SK-N-SH treated with all-trans-retinoic acid at 6 μM for 48 hours (cell line): ENCODE measurements at regions not wholly inside any gene's neighbourhood (a gene's known extent, or its start where the extent isn't known, plus 50 kb on each side); places are given as distances from the start of the nearest gene placed in this dataset.

Experiments
- ATAC-seq: fragments of 200-7000 bp; cut with Tn5 transposase; 3 replicates; pipeline ENCODE4 v1.9.1; 2020; ENCODE audit warnings: mild to moderate bottlenecking, moderate library complexity
- ARNTL ChIP-seq: fragments of 450-650 bp; formaldehyde crosslinking; IDR thresholded peaks from 2 replicates; pipeline ENCODE4 v1.5.0; 2020; ENCODE audit warnings: low read depth, mild to moderate bottlenecking, moderate library complexity, borderline replicate concordance
- BACH2 ChIP-seq: fragments of 250-450 bp; sonication (Bioruptor Pico); IDR thresholded peaks from 2 replicates; pipeline ENCODE4 v1.9.0; 2021; ENCODE audit warnings: mild to moderate bottlenecking, borderline replicate concordance
- CSDC2 ChIP-seq: fragments of 250-450 bp; sonication (Bioruptor Pico); IDR thresholded peaks from 2 replicates; pipeline ENCODE4 v1.5.0; 2020; ENCODE audit warnings: mild to moderate bottlenecking, moderate library complexity
- CSRNP3 ChIP-seq: fragments of 250-450 bp; sonication (Bioruptor Pico); IDR thresholded peaks from 2 replicates; pipeline ENCODE4 v1.5.1; 2021; ENCODE audit warnings: mild to moderate bottlenecking, moderate library complexity
- ESRRG ChIP-seq: fragments of 250-450 bp; sonication (Bioruptor Pico); IDR thresholded peaks from 2 replicates; pipeline ENCODE4 v1.6.1; 2021; ENCODE audit warnings: mild to moderate bottlenecking
- GLIS3 ChIP-seq: fragments of 250-450 bp; sonication (Bioruptor Pico); IDR thresholded peaks from 2 replicates; pipeline ENCODE4 v1.5.0; 2020; ENCODE audit warnings: mild to moderate bottlenecking, moderate library complexity
- ISL1 ChIP-seq: fragments of 250-450 bp; sonication (Bioruptor Pico); IDR thresholded peaks from 2 replicates; pipeline ENCODE4 v2.1.2; 2022; ENCODE audit warnings: mild to moderate bottlenecking, moderate library complexity
- OSR1 ChIP-seq: fragments of 250-450 bp; sonication (Bioruptor Pico); IDR thresholded peaks from 2 replicates; pipeline ENCODE4 v1.8.0; 2022; ENCODE audit warnings: moderate library complexity, mild to moderate bottlenecking, inconsistent platforms
- PATZ1 ChIP-seq: fragments of 250-450 bp; sonication (Bioruptor Pico); IDR thresholded peaks from 2 replicates; pipeline ENCODE4 v1.8.0; 2020; ENCODE audit warnings: mild to moderate bottlenecking, moderate library complexity, borderline replicate concordance
- POU6F1 ChIP-seq: fragments of 250-450 bp; sonication (Bioruptor Pico); IDR thresholded peaks from 2 replicates; pipeline ENCODE4 v1.8.0; 2021; ENCODE audit warnings: low read depth, mild to moderate bottlenecking, moderate library complexity, borderline replicate concordance
- PPARA ChIP-seq: fragments of 250-450 bp; sonication (Bioruptor Pico); IDR thresholded peaks from 2 replicates; pipeline ENCODE4 v1.5.0; 2020; ENCODE audit warnings: mild to moderate bottlenecking, borderline replicate concordance
- RARB ChIP-seq: fragments of 250-450 bp; sonication (Bioruptor Pico); IDR thresholded peaks from 2 replicates; pipeline ENCODE4 v1.8.0; 2021; ENCODE audit warnings: mild to moderate bottlenecking, moderate library complexity
- SNAI2 ChIP-seq: fragments of 250-450 bp; sonication (Bioruptor Pico); IDR thresholded peaks from 2 replicates; pipeline ENCODE4 v1.5.0; 2020; ENCODE audit warnings: mild to moderate bottlenecking, moderate library complexity
- TCF4 ChIP-seq: fragments of 250-450 bp; sonication (Bioruptor Pico); IDR thresholded peaks from 2 replicates; pipeline ENCODE4 v1.8.0; 2021; ENCODE audit warnings: mild to moderate bottlenecking, moderate library complexity, borderline replicate concordance
- TOX ChIP-seq: fragments of 250-450 bp; sonication (Bioruptor Pico); IDR thresholded peaks from 2 replicates; pipeline ENCODE4 v1.8.0; 2021; ENCODE audit warnings: mild to moderate bottlenecking, moderate library complexity, borderline replicate concordance
- TSHZ2 ChIP-seq: fragments of 250-450 bp; sonication (Bioruptor Pico); IDR thresholded peaks from 2 replicates; pipeline ENCODE4 v1.5.0; 2020; ENCODE audit warnings: mild to moderate bottlenecking, moderate library complexity
- ZC3H10 ChIP-seq: fragments of 250-450 bp; sonication (Bioruptor Pico); IDR thresholded peaks from 2 replicates; pipeline ENCODE4 v1.5.1; 2021; ENCODE audit warnings: mild to moderate bottlenecking, moderate library complexity
- ZFP3 ChIP-seq: fragments of 250-450 bp; sonication (Bioruptor Pico); IDR thresholded peaks from 2 replicates; pipeline ENCODE4 v1.5.0; 2020; ENCODE audit warnings: mild to moderate bottlenecking, moderate library complexity
- ZFP30 ChIP-seq: fragments of 450-650 bp; formaldehyde crosslinking; IDR thresholded peaks from 2 replicates; pipeline ENCODE4 v1.5.0; 2022; ENCODE audit warnings: mild to moderate bottlenecking, moderate library complexity
- ZNF565 ChIP-seq: fragments of 450-650 bp; formaldehyde crosslinking; conservative IDR thresholded peaks from 2 replicates; pipeline ENCODE4 v1.5.0; 2020; ENCODE audit warnings: low read depth, mild to moderate bottlenecking, moderate library complexity
- ZNF70 ChIP-seq: fragments of 450-650 bp; formaldehyde crosslinking; IDR thresholded peaks from 2 replicates; pipeline ENCODE4 v1.5.0; 2020; ENCODE audit warnings: mild to moderate bottlenecking, moderate library complexity
- ZNF8 ChIP-seq: fragments of 450-650 bp; formaldehyde crosslinking; IDR thresholded peaks from 2 replicates; pipeline ENCODE4 v1.5.0; 2020; ENCODE audit warnings: mild to moderate bottlenecking, moderate library complexity
- TF ChIP-seq, protein P1 (sequence below): fragments of 250-450 bp; sonication (Bioruptor Pico); IDR thresholded peaks from 2 replicates; pipeline ENCODE4 v1.5.1; 2020; ENCODE audit warnings: low read depth, mild to moderate bottlenecking, moderate library complexity

GRCh38 chr3:13146643-13147143 lies 73.5 kb upstream of the IQSEC1 start:
- no peak for TF ChIP-seq OSR1 (CRISPR knock-in tag)
- no peak for TF ChIP-seq ARNTL
- TF ChIP-seq TCF4 (CRISPR knock-in tag): no peak
- TF ChIP-seq PATZ1 (CRISPR knock-in tag): no peak
- TF ChIP-seq RARB (CRISPR knock-in tag): no peak
- TF ChIP-seq PPARA (CRISPR knock-in tag): no peak
- no peak for TF ChIP-seq TOX (CRISPR knock-in tag)
- no peak for TF ChIP-seq BACH2
- TF ChIP-seq ISL1: no peak
- no peak for TF ChIP-seq SNAI2 (CRISPR knock-in tag)
- TF ChIP-seq ZNF565: no peak
- TF ChIP-seq TSHZ2: no peak
- no peak for TF ChIP-seq ESRRG (CRISPR knock-in tag)
- no peak for TF ChIP-seq ZFP30 (CRISPR knock-in tag)
- no peak for TF ChIP-seq ZC3H10 (CRISPR knock-in tag)
- TF ChIP-seq, protein P1, sequence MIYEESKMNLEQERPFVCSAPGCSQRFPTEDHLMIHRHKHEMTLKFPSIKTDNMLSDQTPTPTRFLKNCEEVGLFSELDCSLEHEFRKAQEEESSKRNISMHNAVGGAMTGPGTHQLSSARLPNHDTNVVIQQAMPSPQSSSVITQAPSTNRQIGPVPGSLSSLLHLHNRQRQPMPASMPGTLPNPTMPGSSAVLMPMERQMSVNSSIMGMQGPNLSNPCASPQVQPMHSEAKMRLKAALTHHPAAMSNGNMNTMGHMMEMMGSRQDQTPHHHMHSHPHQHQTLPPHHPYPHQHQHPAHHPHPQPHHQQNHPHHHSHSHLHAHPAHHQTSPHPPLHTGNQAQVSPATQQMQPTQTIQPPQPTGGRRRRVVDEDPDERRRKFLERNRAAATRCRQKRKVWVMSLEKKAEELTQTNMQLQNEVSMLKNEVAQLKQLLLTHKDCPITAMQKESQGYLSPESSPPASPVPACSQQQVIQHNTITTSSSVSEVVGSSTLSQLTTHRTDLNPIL (CRISPR knock-in tag): no peak
- TF ChIP-seq ZFP3 (CRISPR knock-in tag): no peak
- no peak for TF ChIP-seq GLIS3 (CRISPR knock-in tag)
- TF ChIP-seq ZNF8: no peak
- ATAC-seq: no peak

DNA sequence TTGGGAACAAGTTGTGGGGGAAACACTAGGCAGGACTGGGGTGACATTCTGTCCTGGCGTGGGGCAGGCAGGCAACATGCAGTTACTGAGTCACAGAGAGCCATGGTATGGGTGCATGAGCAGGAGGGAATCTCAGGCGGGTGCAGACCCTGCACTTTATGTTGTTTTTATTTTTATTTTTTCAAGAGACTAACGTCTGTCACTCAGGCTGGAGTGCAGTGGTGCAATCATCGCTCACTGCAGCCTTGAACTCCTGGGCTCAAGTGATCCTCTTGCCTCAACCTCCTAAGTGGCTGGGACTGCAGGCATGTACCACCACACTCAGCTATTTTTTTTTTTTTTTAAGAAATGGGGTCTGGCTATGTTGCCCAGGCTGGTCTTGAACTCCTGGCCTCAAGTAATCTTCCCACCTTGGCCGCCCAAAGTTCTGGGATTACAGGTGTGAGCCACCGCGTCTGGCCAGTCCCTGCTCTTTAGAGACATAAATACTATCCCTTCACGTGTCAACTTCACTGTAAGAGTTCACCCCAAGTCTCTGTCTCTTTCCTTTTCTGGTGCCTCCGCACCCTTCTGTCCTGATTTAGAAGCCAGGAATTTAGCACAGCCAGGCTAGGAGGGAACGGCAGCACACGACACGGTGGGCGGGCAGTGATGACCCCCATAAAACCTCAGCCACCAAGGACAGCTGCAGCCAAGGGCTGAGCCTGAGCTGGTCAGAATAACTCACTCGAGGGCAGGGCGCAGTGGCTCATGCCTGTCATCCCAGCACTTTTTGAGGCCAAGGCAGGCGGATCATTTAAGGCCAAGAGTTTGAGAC lies 72.8 kb upstream of the IQSEC1 start:
- no peak for ATAC-seq
- TF ChIP-seq ZC3H10 (CRISPR knock-in tag) (no peak), SNAI2 (CRISPR knock-in tag) (no peak), TSHZ2 (no peak), ZNF70 (CRISPR knock-in tag) (no peak), ZNF8 (no peak), TCF4 (CRISPR knock-in tag) (no peak), ZFP30 (CRISPR knock-in tag) (no peak), ZFP3 (CRISPR knock-in tag) (no peak), CSDC2 (no peak), BACH2 (no peak), RARB (CRISPR knock-in tag) (no peak), PPARA (CRISPR knock-in tag) (no peak), CSRNP3 (CRISPR knock-in tag) (no peak), ARNTL (no peak), ZNF565 (no peak), ESRRG (CRISPR knock-in tag) (no peak), TOX (CRISPR knock-in tag) (no peak), OSR1 (CRISPR knock-in tag) (no peak), POU6F1 (CRISPR knock-in tag) (no peak)
- TF ChIP-seq, all 23 proteins: peak for 0
